ENCODE measurements at regions not wholly inside any gene's neighbourhood (a gene's known extent, or its start where the extent isn't known, plus 50 kb on each side); places are given as distances from the start of the nearest gene placed in this dataset.

- H3K79me2 ChIP-seq (ENCODE audit: control insufficient read depth in 1 of 2, insufficient read depth in 2 of 2, low read length in 2 of 2), result no peaks in the 10 kb centered on the region
- H4K5ac ChIP-seq (ENCODE audit: insufficient read length, low read depth, low read length), result no peak overlapping the region
- H2BK5ac ChIP-seq (ENCODE audit: low read depth, low read length), result peak overlapping the region; percentile 98; the same call in 1 of the 2 replicates
- H2BK120ac ChIP-seq (replicated peaks; ENCODE audit: low read depth, low read length), result peak overlapping the region; percentile 96
- H3K27me3 ChIP-seq (replicated peaks in 1 of 4; ENCODE audit: control insufficient read depth in 3 of 4, extremely low read depth in 1 of 4, insufficient read depth in 3 of 4, low read length in 3 of 4), result no peaks in the 10 kb centered on the region; a peak in 1 of 7 replicates
- H4K91ac ChIP-seq (replicated peaks; ENCODE audit: insufficient read length, low read length), result peak overlapping the region; percentile 98
- H3K36me3 ChIP-seq (ENCODE audit: control insufficient read depth in 2 of 4, insufficient read depth in 4 of 4, low read length in 3 of 4), result no peaks in the 10 kb centered on the region
- ChIA-PET CTCF (ENCODE audit: partially characterized antibody) (interaction anchor here (0.6 to 6.9 kb wide), 9 partner anchors 14 to 188 kb away, joined by 3 to 75 read pairs (median 3); no protein-coding TSS in a partner anchor), POLR2A (ENCODE audit: partially characterized antibody) (interaction anchor here (1.4 kb wide), 1 partner anchor 9 kb away, joined by 3 read pairs; no protein-coding TSS in a partner anchor)
- FAIRE-seq (no peak), DNase-seq (ENCODE audit: low read depth in 1 of 2, low spot score in 2 of 2) (no peak)
- no peaks in the 10 kb centered on the region for H3K23me2 ChIP-seq (ENCODE audit: low read depth, low read length)
- H3K14ac ChIP-seq (ENCODE audit: insufficient read length), result no peak overlapping the region
- H3K23ac ChIP-seq (ENCODE audit: insufficient read length), result no peak overlapping the region
- H2AFZ ChIP-seq (ENCODE audit: low read length), result no peak overlapping the region
- no peaks in the 10 kb centered on the region for H4K20me1 ChIP-seq (replicated peaks in 1 of 2; ENCODE audit: control insufficient read depth in 1 of 2, insufficient read depth in 2 of 2, low read length in 2 of 2)
- H3K9ac ChIP-seq (replicated peaks in 1 of 4; ENCODE audit: extremely low read depth in 1 of 4, low read depth in 3 of 4, low read length in 3 of 4), result no peak overlapping the region
- no peaks in the 10 kb centered on the region for H3K79me1 ChIP-seq (ENCODE audit: low read depth, low read length)
- H4K8ac ChIP-seq (ENCODE audit: extremely low read depth, insufficient read depth, low read length), result no peak overlapping the region
- WGBS, 2 experiments (ENCODE audit: extremely low coverage in 1 of 2, insufficient coverage in 1 of 2, insufficient read length in 1 of 2, insufficient replicate concordance in 2 of 2, low coverage in 1 of 2, low lambda C conversion rate in 2 of 2, missing lambda C conversion rate in 1 of 2), result 81% methylated on average over 9 of the region's 9 CpGs; no CpG with 5 or more reads in 1 of the 2 experiments
- H3K4me1 ChIP-seq (replicated peaks in 1 of 4; ENCODE audit: control insufficient read depth in 3 of 4, insufficient read depth in 4 of 4, low read length in 3 of 4), result peaks cover 4 to 27% (median 16%) of the 10 kb centered on the region in 4 experiments
- no peak overlapping the region for H3K4me3 ChIP-seq (ENCODE audit: extremely low read depth in 1 of 4, insufficient read depth in 2 of 4, low read depth in 3 of 4, low read length in 4 of 4)
- no peaks in the 10 kb centered on the region for H3K9me3 ChIP-seq (ENCODE audit: insufficient read depth in 2 of 2, low read depth in 1 of 2, low read length in 1 of 2)
- no peak overlapping the region for H3K56ac ChIP-seq (replicated peaks; ENCODE audit: insufficient read length, low read depth, low read length)
- H3K4me2 ChIP-seq (ENCODE audit: insufficient read depth in 1 of 2, low read depth in 2 of 2, low read length in 2 of 2), result no peak overlapping the region
- peak overlapping the region; percentile 20 for H3K18ac ChIP-seq (ENCODE audit: extremely low read depth, low read length)
- H2BK20ac ChIP-seq (ENCODE audit: low read length), result peak overlapping the region; percentile 74
- peak overlapping the region; percentile 98 for H2AK5ac ChIP-seq (ENCODE audit: low read depth, low read length)
- no peak overlapping the region for H3K4ac ChIP-seq (replicated peaks; ENCODE audit: insufficient read length, low read depth, low read length)
- H2BK15ac ChIP-seq (ENCODE audit: low read length), result peak overlapping the region; percentile 93
- H2BK12ac ChIP-seq (ENCODE audit: low read depth, low read length), result peak overlapping the region; percentile 98
- no peak overlapping the region for H3K27ac ChIP-seq (ENCODE audit: low read depth, low read length)
- TF ChIP-seq TBP (IDR thresholded peaks at IDR 0.05; ENCODE audit: low read depth, low read length), result no peak
- no peak for TF ChIP-seq SIRT6 (IDR thresholded peaks at IDR 0.05; ENCODE audit: low read length)
- no peak for TF ChIP-seq MAX (IDR thresholded peaks at IDR 0.05)
- TF ChIP-seq CBX5 (IDR thresholded peaks at IDR 0.05; ENCODE audit: low read depth, low read length), result no peak
- no peak for TF ChIP-seq BRCA1 (IDR thresholded peaks at IDR 0.05; ENCODE audit: low read depth, low read length)
- TF ChIP-seq ATF2 (IDR thresholded peaks at IDR 0.05; ENCODE audit: low read length), result no peak
- no peak for TF ChIP-seq EP300 (IDR thresholded peaks at IDR 0.05; ENCODE audit: borderline replicate concordance in 1 of 2, low read depth in 2 of 2, low read length in 2 of 2)
- no peak for TF ChIP-seq E2F6 (IDR thresholded peaks at IDR 0.05)
- TF ChIP-seq SAP30 (IDR thresholded peaks at IDR 0.05; ENCODE audit: insufficient read depth, insufficient replicate concordance, low read length), result no peak
Observed at GRCh38 chr3:14273901-14274611, 95.4 kb downstream of the LSM3 start.

Measured in H1 (cell line).